ENCODE measurements at regions not wholly inside any gene's neighbourhood (a gene's known extent, or its start where the extent isn't known, plus 50 kb on each side); places are given as distances from the start of the nearest gene placed in this dataset.

GRCh38 chr1:73136975-73137374 lies 854.6 kb upstream of the NEGR1 start:
- Histone ChIP-seq H2AFZ (ENCODE audit: low read depth, low read length) (no peak overlapping the region), H3K79me2 (replicated peaks; ENCODE audit: insufficient read depth, low read length) (no peaks in the 10 kb centered on the region), H3K27me3 (ENCODE audit: insufficient read depth, low read depth, low read length) (no peaks in the 10 kb centered on the region), H3K9me2 (ENCODE audit: insufficient read depth, low read length) (no peaks in the 10 kb centered on the region), H3F3A (ENCODE audit: insufficient read depth, low read length, poor library complexity, severe bottlenecking) (no peaks in the 10 kb centered on the region), H3K4me3 (ENCODE audit: low read length) (no peak overlapping the region), H3K9ac (ENCODE audit: low read length) (no peak overlapping the region), H4K20me1 (ENCODE audit: insufficient read depth) (no peaks in the 10 kb centered on the region), H3K27ac (ENCODE audit: low read length) (no peak overlapping the region), H3K4me2 (ENCODE audit: low read length) (no peak overlapping the region), H3K9me3 (ENCODE audit: low read length) (no peaks in the 10 kb centered on the region), H3K36me3 (ENCODE audit: insufficient read depth, low read length) (no peaks in the 10 kb centered on the region)
- TF ChIP-seq POLR2AphosphoS5 (IDR thresholded peaks at IDR 0.05), result no peak
- no peak for TF ChIP-seq MXI1 (conservative IDR thresholded peaks at IDR 0.05; ENCODE audit: poor library complexity, severe bottlenecking)
- TF ChIP-seq EP300 (conservative IDR thresholded peaks at IDR 0.05; ENCODE audit: poor library complexity, severe bottlenecking), result no peak
- TF ChIP-seq SMC3 (conservative IDR thresholded peaks at IDR 0.05; ENCODE audit: poor library complexity), result no peak
- no peak for TF ChIP-seq RAD21 (conservative IDR thresholded peaks at IDR 0.05)
- TF ChIP-seq EZH2 (IDR thresholded peaks at IDR 0.05; ENCODE audit: borderline replicate concordance, insufficient read depth, low read length, poor library complexity, severe bottlenecking), result no peak
- no peak for TF ChIP-seq REST (IDR thresholded peaks at IDR 0.05; ENCODE audit: borderline replicate concordance)
- TF ChIP-seq TAF1 (IDR thresholded peaks at IDR 0.05; ENCODE audit: low read depth), result no peak

GRCh38 chr1:73106931-73107330 lies 824.6 kb upstream of the NEGR1 start:
- H3K9me2 ChIP-seq (ENCODE audit: insufficient read depth, low read length), result no peaks in the 10 kb centered on the region
- H3K9ac ChIP-seq (ENCODE audit: low read length), result no peak overlapping the region
- H4K20me1 ChIP-seq (ENCODE audit: insufficient read depth), result no peaks in the 10 kb centered on the region
- no peak for TF ChIP-seq EP300 (conservative IDR thresholded peaks at IDR 0.05; ENCODE audit: poor library complexity, severe bottlenecking)
- TF ChIP-seq RAD21 (conservative IDR thresholded peaks at IDR 0.05), result no peak
- no peak for TF ChIP-seq CTCF (IDR thresholded peaks at IDR 0.05; ENCODE audit: poor library complexity, severe bottlenecking)
- TF ChIP-seq REST (IDR thresholded peaks at IDR 0.05; ENCODE audit: borderline replicate concordance), result no peak
- TF ChIP-seq EZH2 (IDR thresholded peaks at IDR 0.05; ENCODE audit: borderline replicate concordance, insufficient read depth, low read length, poor library complexity, severe bottlenecking), result no peak
- H3K4me3 ChIP-seq (ENCODE audit: low read length), result no peak overlapping the region
- no peaks in the 10 kb centered on the region for H3K9me3 ChIP-seq (ENCODE audit: low read length)
- no peak overlapping the region for H2AFZ ChIP-seq (ENCODE audit: low read depth, low read length)
- no peaks in the 10 kb centered on the region for H3F3A ChIP-seq (ENCODE audit: insufficient read depth, low read length, poor library complexity, severe bottlenecking)
- H3K79me2 ChIP-seq (replicated peaks; ENCODE audit: insufficient read depth, low read length), result no peaks in the 10 kb centered on the region
- H3K36me3 ChIP-seq (ENCODE audit: insufficient read depth, low read length), result no peaks in the 10 kb centered on the region
- no peak overlapping the region for H3K27ac ChIP-seq (ENCODE audit: low read length)
- no peaks in the 10 kb centered on the region for H3K27me3 ChIP-seq (ENCODE audit: insufficient read depth, low read depth, low read length)
- no peak overlapping the region for H3K4me2 ChIP-seq (ENCODE audit: low read length)
